ENCODE measurements at regions not wholly inside any gene's neighbourhood (a gene's known extent, or its start where the extent isn't known, plus 50 kb on each side); places are given as distances from the start of the nearest gene placed in this dataset.

DNA sequence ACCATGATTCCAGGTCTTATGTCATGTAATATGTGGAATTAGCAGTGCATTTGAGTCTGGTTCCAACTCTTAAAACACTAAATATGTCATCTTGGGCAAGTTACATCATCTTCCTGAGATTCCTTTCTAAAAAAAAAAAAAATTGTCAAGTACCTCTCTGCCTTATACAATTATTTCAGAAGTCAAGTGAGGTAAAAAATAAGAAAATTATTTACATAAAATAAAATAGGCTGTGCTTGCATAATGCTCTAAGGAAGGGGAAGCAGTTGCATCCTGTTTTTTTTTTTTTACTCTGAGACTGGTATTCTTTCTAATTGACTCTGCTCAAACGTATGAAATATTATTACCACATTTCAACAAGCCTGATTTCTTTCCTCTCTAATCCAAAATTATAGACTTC lies 55.1 kb upstream of the SEMA3A start:
- DNase-seq (ENCODE audit: low read depth in 2 of 2): peak; percentile 28 to 64

DNA sequence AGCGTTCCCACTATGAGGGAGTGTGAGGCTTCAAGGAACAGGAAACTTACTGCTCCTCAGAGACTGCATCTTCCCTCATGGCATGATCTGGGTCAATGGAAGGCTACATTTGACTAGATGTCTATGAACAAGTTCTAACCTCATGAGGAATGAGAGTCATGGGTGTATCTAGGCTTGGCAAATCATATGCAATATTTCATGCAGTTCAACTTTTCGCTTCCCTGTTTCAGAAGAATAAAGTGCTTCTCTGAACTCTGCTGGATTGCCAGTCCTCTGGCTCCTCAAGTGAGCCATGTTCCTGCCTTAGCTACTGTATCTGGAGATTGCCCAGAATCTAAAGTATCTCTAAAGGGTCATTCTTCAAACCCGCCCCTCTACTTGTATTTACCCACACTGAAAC lies 54.3 kb upstream of the SEMA3A start:
- no peak for DNase-seq (ENCODE audit: low read depth in 2 of 2)

DNA sequence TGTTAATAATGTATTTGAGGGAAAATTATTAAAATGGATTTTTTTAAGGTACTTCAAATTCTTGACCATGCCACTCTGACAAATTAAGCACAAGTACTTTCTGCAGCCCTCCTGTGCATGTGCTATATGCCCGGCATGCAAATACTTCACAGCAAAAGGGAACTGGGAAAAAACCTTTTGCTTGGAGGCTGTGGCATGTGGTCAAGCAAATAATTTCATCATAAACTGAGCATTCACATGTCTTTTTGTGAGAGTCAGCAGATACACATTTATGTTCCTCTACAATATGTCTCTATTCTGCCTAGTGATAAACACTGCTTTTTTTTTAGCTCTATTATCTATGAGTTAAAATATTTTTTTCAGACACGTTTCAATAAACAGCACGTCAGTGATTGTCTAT lies 53.7 kb upstream of the SEMA3A start:
- DNase-seq (ENCODE audit: low read depth in 2 of 2): no peak

DNA sequence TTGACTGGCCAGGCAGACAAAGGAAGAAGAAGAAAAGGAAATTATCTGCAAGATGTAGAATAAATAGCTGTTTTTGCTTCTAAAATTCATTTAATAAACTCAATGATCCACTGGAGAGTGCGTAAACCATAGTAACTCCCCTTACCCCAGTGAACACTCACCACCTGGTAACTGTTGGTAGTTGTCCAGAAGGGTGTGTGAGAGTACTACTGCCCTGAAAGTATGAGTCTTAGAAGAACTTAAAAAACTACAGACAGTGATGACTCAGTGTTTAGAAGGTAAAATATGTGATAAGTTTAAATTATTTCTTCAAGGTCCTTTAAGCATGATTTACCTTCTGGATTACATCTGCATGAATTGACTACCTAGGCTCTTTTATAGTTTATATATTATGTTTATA lies 53.0 kb upstream of the SEMA3A start:
- DNase-seq (ENCODE audit: low read depth in 2 of 2): peak in 1 of 2 donors; percentile 20

DNA sequence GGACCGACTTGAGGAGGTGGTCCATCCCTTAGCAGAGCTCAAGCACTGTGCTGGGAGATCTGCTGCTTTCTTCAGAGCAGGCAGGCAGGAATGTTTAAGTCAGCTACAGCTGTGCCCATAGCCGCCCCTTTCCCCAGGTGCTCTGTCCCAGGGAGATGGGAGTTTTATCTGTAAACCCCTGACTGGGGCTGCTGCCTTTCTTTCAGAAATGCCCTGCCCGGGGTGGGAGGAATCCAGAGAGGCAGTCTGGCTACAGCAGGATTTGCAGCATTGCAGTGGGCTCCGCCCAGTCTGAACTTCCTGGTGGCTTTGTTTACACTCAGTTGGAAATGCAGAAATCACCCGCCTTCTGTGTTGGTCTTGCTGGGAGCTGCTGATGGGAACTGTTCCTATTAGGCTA lies 51.2 kb upstream of the SEMA3A start:
- no peak for DNase-seq (ENCODE audit: low read depth in 2 of 2)
